ENCODE measurements at regions not wholly inside any gene's neighbourhood (a gene's known extent, or its start where the extent isn't known, plus 50 kb on each side); places are given as distances from the start of the nearest gene placed in this dataset.

DNA sequence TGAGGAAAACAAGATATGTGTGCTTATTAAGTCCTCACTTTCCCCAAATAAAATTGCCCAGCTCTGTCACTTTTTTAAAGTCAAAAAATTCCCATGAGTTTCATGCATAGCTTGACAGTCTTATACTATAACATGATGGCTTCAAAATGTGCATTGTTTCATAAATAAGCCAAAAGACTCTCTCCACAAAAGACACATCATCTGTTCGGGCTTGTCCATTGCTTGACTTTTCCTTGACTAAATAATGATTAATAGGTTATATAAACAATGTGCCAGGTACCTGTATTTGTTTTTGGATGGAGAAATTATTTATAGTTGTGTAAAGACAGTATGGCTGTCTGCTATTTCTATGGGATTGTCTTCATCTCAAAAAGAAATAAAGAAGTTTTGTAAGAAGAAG is 329.2 kb upstream of the KLF3 start:
- TF ChIP-seq, protein P1, sequence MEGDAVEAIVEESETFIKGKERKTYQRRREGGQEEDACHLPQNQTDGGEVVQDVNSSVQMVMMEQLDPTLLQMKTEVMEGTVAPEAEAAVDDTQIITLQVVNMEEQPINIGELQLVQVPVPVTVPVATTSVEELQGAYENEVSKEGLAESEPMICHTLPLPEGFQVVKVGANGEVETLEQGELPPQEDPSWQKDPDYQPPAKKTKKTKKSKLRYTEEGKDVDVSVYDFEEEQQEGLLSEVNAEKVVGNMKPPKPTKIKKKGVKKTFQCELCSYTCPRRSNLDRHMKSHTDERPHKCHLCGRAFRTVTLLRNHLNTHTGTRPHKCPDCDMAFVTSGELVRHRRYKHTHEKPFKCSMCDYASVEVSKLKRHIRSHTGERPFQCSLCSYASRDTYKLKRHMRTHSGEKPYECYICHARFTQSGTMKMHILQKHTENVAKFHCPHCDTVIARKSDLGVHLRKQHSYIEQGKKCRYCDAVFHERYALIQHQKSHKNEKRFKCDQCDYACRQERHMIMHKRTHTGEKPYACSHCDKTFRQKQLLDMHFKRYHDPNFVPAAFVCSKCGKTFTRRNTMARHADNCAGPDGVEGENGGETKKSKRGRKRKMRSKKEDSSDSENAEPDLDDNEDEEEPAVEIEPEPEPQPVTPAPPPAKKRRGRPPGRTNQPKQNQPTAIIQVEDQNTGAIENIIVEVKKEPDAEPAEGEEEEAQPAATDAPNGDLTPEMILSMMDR (IDR thresholded peaks at IDR 0.05; ENCODE audit: low read length): no peak
- no peak for TF ChIP-seq EZH2 (IDR thresholded peaks at IDR 0.05; ENCODE audit: borderline replicate concordance, low read length)

All from OCI-LY1 (cell line).